ENCODE measurements at regions not wholly inside any gene's neighbourhood (a gene's known extent, or its start where the extent isn't known, plus 50 kb on each side); places are given as distances from the start of the nearest gene placed in this dataset.

- no peaks in the 10 kb centered on the region for H3K36me3 ChIP-seq
Measured at GRCh38 chr5:88557131-88557530, 288.5 kb upstream of the TMEM161B start.

DNA sequence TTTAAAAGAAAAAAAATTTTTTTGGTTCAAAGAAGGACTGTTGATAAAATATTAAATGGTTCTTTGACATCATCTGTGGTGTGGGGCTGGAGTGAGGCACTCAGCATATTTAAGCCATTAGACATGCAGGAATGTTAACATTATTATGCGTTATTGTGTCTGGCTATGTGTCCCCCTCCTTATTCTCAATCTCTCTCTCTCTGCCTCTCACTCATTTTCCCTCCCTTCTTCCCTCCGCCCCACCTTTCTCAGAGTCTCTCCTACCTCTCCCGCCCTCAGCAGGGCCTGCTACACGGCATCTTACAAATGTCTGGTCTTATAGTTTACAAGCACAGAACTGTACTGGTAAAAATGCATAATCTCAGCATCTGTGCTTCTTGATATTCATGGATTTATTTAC lies 287.8 kb upstream of the TMEM161B start:
- Histone ChIP-seq H3K4me3 (no peak overlapping the region), H3K27me3 (no peaks in the 10 kb centered on the region)

More at GRCh38 chr5:88557131-88557530, 288.5 kb upstream of the TMEM161B start:
- peaks cover 8% of the 10 kb centered on the region for H3K4me1 ChIP-seq
- no peaks in the 10 kb centered on the region for H3K27me3 ChIP-seq
- H3K4me3 ChIP-seq: no peak overlapping the region
- no peak overlapping the region for H3K27ac ChIP-seq
- no peak for TF ChIP-seq Cebpa-rat (IDR thresholded peaks at IDR 0.05)
- H3K9ac ChIP-seq: no peak overlapping the region
- H3K9me3 ChIP-seq: no peaks in the 10 kb centered on the region
- no peak overlapping the region for H3K4me2 ChIP-seq
- H4K20me1 ChIP-seq: no peaks in the 10 kb centered on the region

DNA sequence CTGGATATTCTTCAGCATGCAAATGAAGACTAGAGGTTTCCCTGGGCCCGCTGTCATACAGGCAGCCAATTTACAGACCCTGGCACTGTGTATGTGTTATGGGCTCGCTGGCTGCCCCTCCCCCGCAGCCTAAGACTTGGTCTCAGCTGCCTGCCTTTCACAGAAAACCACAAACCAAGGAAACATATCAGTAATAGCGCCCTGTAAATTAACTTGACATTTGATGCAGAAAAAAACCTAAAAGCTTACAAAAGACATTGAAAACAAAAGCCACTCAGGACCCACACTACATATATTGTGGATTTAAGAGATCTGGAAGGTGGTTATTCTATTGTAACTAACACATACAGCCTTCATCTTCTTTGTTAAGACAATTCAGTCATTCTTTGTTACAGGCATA lies 287.0 kb upstream of the TMEM161B start:
- Histone ChIP-seq H3K4me3 (no peak overlapping the region), H3K9me3 (no peaks in the 10 kb centered on the region), H3K27me3 (no peaks in the 10 kb centered on the region), H4K20me1 (no peaks in the 10 kb centered on the region), H3K4me1 (peaks cover 8% of the 10 kb centered on the region), H3K36me3 (no peaks in the 10 kb centered on the region), H3K4me2 (peak overlapping the region; percentile 15; the same call in 1 of the 2 replicates), H3K27ac (no peak overlapping the region), H3K9ac (no peak overlapping the region)
- TF ChIP-seq Cebpa-rat (IDR thresholded peaks at IDR 0.05): no peak

More for the DNA sequence above, 287.8 kb upstream of the TMEM161B start:
- H3K9me3 ChIP-seq: no peaks in the 10 kb centered on the region
- no peaks in the 10 kb centered on the region for H3K36me3 ChIP-seq
- no peak overlapping the region for H3K27ac ChIP-seq
- H3K4me1 ChIP-seq: peaks cover 8% of the 10 kb centered on the region
- TF ChIP-seq Cebpa-rat (IDR thresholded peaks at IDR 0.05): no peak
- no peak overlapping the region for H3K4me2 ChIP-seq
- H3K9ac ChIP-seq: no peak overlapping the region
- H4K20me1 ChIP-seq: no peaks in the 10 kb centered on the region

- no peaks in the 10 kb centered on the region for H4K20me1 ChIP-seq
- no peak overlapping the region for H3K4me3 ChIP-seq
- TF ChIP-seq Cebpa-rat (IDR thresholded peaks at IDR 0.05): no peak
- H3K27me3 ChIP-seq: no peaks in the 10 kb centered on the region
- H3K9me3 ChIP-seq: no peaks in the 10 kb centered on the region
- H3K4me1 ChIP-seq: peaks cover 8% of the 10 kb centered on the region
- no peaks in the 10 kb centered on the region for H3K36me3 ChIP-seq
- no peak overlapping the region for H3K9ac ChIP-seq
- H3K27ac ChIP-seq: no peak overlapping the region
- no peak overlapping the region for H3K4me2 ChIP-seq
Measured at GRCh38 chr5:88553986-88554385, 285.3 kb upstream of the TMEM161B start.

- no peaks in the 10 kb centered on the region for H3K27me3 ChIP-seq
- H4K20me1 ChIP-seq: no peaks in the 10 kb centered on the region
- H3K4me3 ChIP-seq: no peak overlapping the region
- H3K9ac ChIP-seq: no peak overlapping the region
- peaks cover 8% of the 10 kb centered on the region for H3K4me1 ChIP-seq
- H3K36me3 ChIP-seq: no peaks in the 10 kb centered on the region
- H3K4me2 ChIP-seq: no peak overlapping the region
- no peak overlapping the region for H3K27ac ChIP-seq
- H3K9me3 ChIP-seq: no peaks in the 10 kb centered on the region
- TF ChIP-seq Cebpa-rat (IDR thresholded peaks at IDR 0.05): no peak
Measured at GRCh38 chr5:88553136-88553875, 284.7 kb upstream of the TMEM161B start.

- Histone ChIP-seq H3K4me1 (peaks cover 8% of the 10 kb centered on the region), H4K20me1 (no peaks in the 10 kb centered on the region), H3K9ac (no peak overlapping the region), H3K36me3 (no peaks in the 10 kb centered on the region), H3K4me3 (no peak overlapping the region), H3K9me3 (no peaks in the 10 kb centered on the region), H3K27ac (no peak overlapping the region), H3K27me3 (no peaks in the 10 kb centered on the region), H3K4me2 (no peak overlapping the region)
- TF ChIP-seq Cebpa-rat (IDR thresholded peaks at IDR 0.05): no peak
Measured at GRCh38 chr5:88552426-88552825, 283.8 kb upstream of the TMEM161B start.

DNA sequence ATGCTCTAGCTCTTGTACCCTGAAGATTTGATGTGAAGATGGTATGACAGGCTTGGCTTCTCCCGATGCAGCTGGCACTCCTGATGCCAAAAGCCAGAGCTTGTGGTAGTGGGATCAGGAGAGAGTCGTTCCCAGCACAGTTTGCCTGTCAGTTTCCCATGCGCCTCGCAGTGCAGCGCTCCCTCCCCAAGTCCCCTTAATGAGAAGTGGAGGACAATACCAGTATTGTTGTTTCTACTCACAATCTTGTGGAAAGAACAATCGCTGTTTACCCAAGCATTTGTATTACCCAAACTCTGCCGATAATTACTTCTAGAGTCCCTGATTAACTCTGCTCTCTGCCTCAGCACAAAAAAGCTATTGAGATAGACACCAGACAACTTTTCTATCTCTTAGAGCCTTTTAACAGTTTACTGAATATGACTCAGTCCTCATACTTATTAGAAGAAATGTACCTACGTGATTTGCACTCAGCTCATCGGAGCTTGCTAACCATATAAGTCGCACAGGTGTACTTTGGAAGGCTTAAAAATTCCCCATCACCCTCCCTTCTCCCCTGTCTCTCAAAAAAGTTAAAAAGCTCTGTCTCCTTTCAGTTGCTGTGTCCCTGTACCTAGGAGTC lies 283.2 kb upstream of the TMEM161B start:
- H3K4me1 ChIP-seq: peaks cover 8% of the 10 kb centered on the region
- H3K27me3 ChIP-seq: no peaks in the 10 kb centered on the region
- H3K36me3 ChIP-seq: no peaks in the 10 kb centered on the region
- H3K4me2 ChIP-seq: no peak overlapping the region
- no peak for TF ChIP-seq Cebpa-rat (IDR thresholded peaks at IDR 0.05)
- no peak overlapping the region for H3K27ac ChIP-seq
- H4K20me1 ChIP-seq: no peaks in the 10 kb centered on the region
- no peak overlapping the region for H3K4me3 ChIP-seq
- H3K9me3 ChIP-seq: no peaks in the 10 kb centered on the region
- no peak overlapping the region for H3K9ac ChIP-seq

DNA sequence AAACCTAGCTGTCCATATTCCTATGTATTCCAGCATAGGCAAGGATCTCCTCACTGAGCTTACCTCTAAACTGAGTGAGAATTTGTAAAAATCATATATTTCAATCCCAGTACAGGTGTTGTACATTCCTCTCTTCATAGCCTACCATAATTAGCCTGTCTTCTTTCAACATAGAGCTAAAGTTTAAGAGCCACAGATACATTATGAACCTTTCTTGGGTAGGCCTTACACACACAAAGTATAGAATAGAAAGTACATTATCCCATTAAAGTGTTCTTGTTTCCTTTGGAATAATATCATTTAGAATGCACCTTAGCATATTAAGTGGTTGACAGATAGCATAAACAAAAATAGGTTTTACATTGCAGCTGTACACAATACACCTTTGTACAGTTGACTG lies 282.1 kb upstream of the TMEM161B start:
- H3K4me2 ChIP-seq: no peak overlapping the region
- H3K27ac ChIP-seq: no peak overlapping the region
- H3K4me3 ChIP-seq: no peak overlapping the region
- peaks cover 4% of the 10 kb centered on the region for H3K4me1 ChIP-seq
- no peaks in the 10 kb centered on the region for H3K9me3 ChIP-seq
- no peaks in the 10 kb centered on the region for H3K36me3 ChIP-seq
- TF ChIP-seq Cebpa-rat (IDR thresholded peaks at IDR 0.05): no peak
- no peak overlapping the region for H3K9ac ChIP-seq
- H4K20me1 ChIP-seq: no peaks in the 10 kb centered on the region
- H3K27me3 ChIP-seq: no peaks in the 10 kb centered on the region

GRCh38 chr5:88548136-88548805 lies 279.6 kb upstream of the TMEM161B start:
- H4K20me1 ChIP-seq: no peaks in the 10 kb centered on the region
- H3K36me3 ChIP-seq: no peaks in the 10 kb centered on the region
- H3K9ac ChIP-seq: no peak overlapping the region
- no peaks in the 10 kb centered on the region for H3K4me1 ChIP-seq
- no peak overlapping the region for H3K4me3 ChIP-seq
- H3K4me2 ChIP-seq: no peak overlapping the region
- TF ChIP-seq Cebpa-rat (IDR thresholded peaks at IDR 0.05): no peak
- H3K27me3 ChIP-seq: no peaks in the 10 kb centered on the region
- H3K9me3 ChIP-seq: no peaks in the 10 kb centered on the region
- no peak overlapping the region for H3K27ac ChIP-seq

- H3K9me3 ChIP-seq: no peaks in the 10 kb centered on the region
- no peaks in the 10 kb centered on the region for H3K36me3 ChIP-seq
- no peaks in the 10 kb centered on the region for H3K27me3 ChIP-seq
- H3K9ac ChIP-seq: no peak overlapping the region
- H3K4me1 ChIP-seq: no peaks in the 10 kb centered on the region
- TF ChIP-seq Cebpa-rat (IDR thresholded peaks at IDR 0.05): no peak
- no peak overlapping the region for H3K27ac ChIP-seq
- no peak overlapping the region for H3K4me3 ChIP-seq
- no peaks in the 10 kb centered on the region for H4K20me1 ChIP-seq
- H3K4me2 ChIP-seq: no peak overlapping the region
Measured at GRCh38 chr5:88545338-88545737, 276.7 kb upstream of the TMEM161B start.

Data from BLaER1 (cell line).